Medulla oblongata (tissue), 1 donor: ENCODE measurements at regions not wholly inside any gene's neighbourhood (a gene's known extent, or its start where the extent isn't known, plus 50 kb on each side); places are given as distances from the start of the nearest gene placed in this dataset.

Experiments
- DNase-seq: peaks from one replicate; pipeline ENCODE4 v3.0.0-alpha.2; 2015; ENCODE audit errors: extremely low spot score

- DNase-seq: no peak
Observed at GRCh38 chr3:111472556-111472955, 69.4 kb upstream of the CD96 start.

DNA sequence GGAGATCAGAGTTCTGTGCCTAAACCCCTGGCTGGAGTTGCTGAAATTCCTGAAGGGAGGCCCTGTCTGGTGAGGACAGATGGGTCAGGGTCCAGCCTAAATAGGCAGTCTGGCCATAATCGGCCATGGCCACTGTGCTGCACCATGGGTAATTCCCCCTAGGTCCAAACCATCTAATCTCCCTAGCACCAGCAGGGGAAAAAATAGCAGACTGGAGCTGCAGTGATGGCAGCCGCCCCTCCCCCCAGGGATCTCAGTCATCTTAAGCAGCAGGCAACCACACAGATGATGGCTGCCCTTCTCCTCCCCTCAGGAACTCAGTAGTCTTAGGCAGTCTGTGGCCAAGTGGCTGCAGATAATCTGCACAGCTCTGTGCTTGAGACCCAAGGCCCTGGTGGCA, 68.4 kb upstream of the CD96 start:
- DNase-seq: no peak

GRCh38 chr3:111476701-111477100, 65.3 kb upstream of the CD96 start:
- no peak for DNase-seq

- no peak for DNase-seq
Observed at GRCh38 chr3:111480091-111480490, 61.9 kb upstream of the CD96 start.

GRCh38 chr3:111481551-111481950, 60.4 kb upstream of the CD96 start:
- no peak for DNase-seq

DNA sequence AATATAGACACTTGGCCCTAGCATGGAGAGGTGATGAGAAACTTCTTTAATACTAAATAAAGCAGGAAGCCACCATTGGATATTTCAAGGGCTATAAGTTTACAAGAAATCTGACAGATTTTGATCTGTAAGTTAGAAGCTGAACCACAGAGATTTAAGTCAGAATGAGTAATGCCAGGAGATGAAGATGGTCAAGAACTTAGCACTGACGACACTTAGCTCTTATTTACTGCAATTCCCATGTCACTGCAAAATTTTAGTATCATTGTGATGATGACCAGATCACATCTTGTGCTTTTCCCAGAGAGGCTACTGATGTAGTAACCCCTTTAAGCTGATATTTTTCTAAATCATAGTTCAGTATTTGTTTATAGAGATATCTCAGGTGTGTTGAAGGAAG, 59.4 kb upstream of the CD96 start:
- no peak for DNase-seq

GRCh38 chr3:111485086-111485485, 56.9 kb upstream of the CD96 start:
- no peak for DNase-seq
